Liver (tissue), 3 donors: ENCODE measurements at regions not wholly inside any gene's neighbourhood (a gene's known extent, or its start where the extent isn't known, plus 50 kb on each side); places are given as distances from the start of the nearest gene placed in this dataset.

ENCODE experiments used
- ATF3 ChIP-seq: IDR thresholded peaks from 2 replicates; pipeline ENCODE4 v1.6.1; 2016; ENCODE audit warnings: antibody characterized with exemption
- CTCF ChIP-seq: fragments of 150-350 bp; IDR thresholded peaks from 2 replicates; pipeline ENCODE4 v1.5.1; 2017; ENCODE audit warnings: improper control_type of control experiment, low read depth, low read length; ENCODE audit not compliant: missing input control
- HNF4G ChIP-seq: IDR thresholded peaks from 2 replicates; pipeline ENCODE4 v1.6.1; 2016; ENCODE audit warnings: antibody characterized with exemption
- RAD21 ChIP-seq, 2 donors: IDR thresholded peaks; 2 replicates each; pipeline ENCODE4 v1.6.1; 2016; ENCODE audit warnings: antibody characterized with exemption in 2 of 2, mild to moderate bottlenecking in 2 of 2
- RXRA ChIP-seq, 2 donors: IDR thresholded peaks; 2 replicates each; pipeline ENCODE4 v1.6.1; 2017 to 2018; ENCODE audit warnings: antibody characterized with exemption in 2 of 2, mild to moderate bottlenecking in 1 of 2
- ZBTB33 ChIP-seq: IDR thresholded peaks from 2 replicates; pipeline ENCODE4 v1.6.1; 2016; ENCODE audit warnings: antibody characterized with exemption
- donor health status: healthy.
- donor health status: healthy.

- no peak for TF ChIP-seq CTCF
- TF ChIP-seq ATF3 = no peak
- TF ChIP-seq RAD21 (IDR thresholded peaks at IDR 0.05) = no peak
- TF ChIP-seq RXRA (IDR thresholded peaks at IDR 0.05) = no peak
- TF ChIP-seq ZBTB33 = no peak
- no peak for TF ChIP-seq HNF4G
Observed at GRCh38 chr6:67956352-67956751, 678.7 kb upstream of the ADGRB3 start.
